Anterior cingulate cortex (tissue), 58 donors: ENCODE measurements at regions not wholly inside any gene's neighbourhood (a gene's known extent, or its start where the extent isn't known, plus 50 kb on each side); places are given as distances from the start of the nearest gene placed in this dataset.
A peak's percentile ranks its signal among the peaks of the same experiment; 100 is the strongest.

Experiments
- DNase-seq, 58 donors: peaks; one replicate each; lab custom pipeline; 2025; lab: John Stamatoyannopoulos, UW

DNA sequence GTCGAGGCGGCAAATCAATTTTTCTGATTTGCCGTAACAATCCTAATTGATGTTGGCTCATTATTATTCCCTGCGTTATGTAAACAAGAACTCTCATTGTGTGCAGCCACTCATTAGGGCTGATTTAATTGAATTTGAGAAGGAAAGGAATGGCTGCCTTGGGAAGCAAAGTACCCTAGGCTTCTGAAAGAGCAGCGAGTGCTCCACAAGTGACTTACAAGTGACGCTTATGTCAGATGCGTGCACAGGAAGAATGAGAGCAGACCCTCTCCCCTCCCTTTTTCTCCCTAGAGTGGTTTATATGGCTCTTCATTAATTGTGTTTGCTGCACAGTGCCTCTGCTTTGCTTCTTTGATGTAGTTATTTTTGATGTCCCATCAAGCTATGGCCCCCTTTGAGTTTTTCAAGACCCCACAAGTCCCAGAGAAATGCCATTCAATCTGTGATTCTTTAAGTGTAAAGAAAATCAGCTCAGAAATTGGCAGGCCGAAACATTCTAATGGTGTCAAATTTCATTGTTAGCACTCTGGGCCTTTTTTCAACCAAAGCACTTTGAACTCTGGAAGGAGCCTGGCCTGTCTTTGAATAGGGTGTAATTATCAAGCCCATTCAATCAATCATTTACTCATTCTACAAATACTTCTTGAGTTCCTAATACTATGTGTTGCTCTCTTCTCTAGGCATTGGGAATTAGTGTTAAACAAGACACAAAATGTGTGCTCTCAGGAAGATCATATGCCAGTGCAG is 86.8 kb upstream of the VAV3 start:
- peak in 3 of 58 donors; percentile 6 to 41 (median 15) for DNase-seq

DNA sequence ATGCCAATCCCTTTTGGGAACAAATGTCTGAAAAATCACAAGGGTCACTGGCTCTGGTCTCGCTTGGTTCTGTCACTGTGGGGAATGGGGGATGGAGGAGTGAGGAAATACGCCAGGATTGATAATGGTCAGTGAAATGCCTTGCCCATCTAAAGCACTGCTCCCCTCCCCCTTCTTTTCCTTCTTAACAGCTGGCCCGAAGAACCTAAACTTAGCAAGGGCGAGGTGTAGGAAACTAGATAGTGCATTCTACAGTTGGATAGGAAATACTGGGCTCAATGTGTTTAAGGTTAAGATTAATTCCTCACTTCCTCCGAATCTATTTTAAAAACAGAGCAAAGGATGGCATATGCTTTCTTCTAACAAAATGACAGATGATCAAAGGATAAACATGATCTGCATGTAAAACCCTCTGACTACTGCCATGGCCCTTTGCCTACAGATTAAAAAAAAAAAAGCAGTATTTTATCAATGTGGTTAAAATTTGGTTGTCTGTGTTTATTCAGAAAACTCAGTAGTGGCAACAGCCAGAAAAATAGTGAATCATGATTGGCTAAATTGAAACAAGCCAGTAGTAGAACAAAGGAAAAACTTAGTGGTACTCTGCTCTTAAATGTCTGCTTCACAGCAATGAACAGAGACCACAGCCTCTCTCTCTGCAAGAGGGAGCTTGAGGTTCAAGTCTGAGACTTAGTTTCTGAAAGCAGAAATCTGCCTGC is 86.1 kb upstream of the VAV3 start:
- DNase-seq: peak in 1 of 58 donors; percentile 3

DNA sequence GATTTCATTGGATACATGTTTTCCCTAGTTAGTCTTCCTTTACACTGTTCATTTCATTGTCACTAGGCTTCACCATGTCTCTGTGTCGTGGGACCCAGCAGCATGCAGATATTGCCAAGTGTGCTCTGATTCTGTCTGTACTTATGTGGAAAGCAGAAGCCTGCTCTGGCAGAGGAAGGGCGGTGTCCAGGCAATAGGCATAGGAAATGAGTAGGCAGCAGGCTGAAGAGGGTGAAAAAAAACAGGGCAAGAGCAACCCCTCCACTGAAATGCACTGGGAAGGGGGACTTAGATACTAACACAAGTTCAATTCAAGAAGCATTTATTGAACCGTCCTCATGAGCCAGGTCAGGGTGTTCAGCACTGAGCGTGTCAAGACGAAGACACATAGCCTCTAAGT is 85.2 kb upstream of the VAV3 start:
- no peak for DNase-seq

DNA sequence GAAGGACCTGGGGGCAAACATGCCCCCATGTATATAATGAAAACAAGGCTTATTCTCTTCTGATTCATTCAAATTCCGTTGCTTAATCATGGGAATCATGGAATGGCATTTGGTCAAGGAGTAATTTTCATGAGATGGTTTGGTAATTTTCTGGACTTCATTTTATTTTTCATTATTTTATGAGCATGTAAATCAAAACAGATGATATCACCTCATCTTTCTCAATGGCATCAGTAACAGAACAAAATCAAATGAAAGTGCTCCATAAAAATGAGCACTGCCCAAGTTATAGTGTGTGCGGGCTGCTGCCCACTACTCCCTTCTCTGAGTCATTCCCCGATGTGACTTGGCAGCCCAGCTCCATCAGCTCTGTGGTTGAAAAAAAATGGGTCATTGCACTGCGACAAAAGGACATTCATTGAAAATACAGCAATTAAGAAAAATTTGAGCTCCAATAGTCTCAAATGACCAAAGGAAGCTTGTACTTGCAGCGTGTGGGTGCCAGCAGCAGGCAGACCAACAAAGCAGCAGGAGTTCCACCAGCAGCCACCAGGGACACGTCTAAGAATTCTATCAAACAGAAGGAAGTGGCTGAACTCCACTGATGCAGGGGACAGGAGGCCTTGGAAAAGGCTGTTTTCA is 84.3 kb upstream of the VAV3 start:
- peak in 49 of 58 donors; percentile 3 to 86 (median 45) for DNase-seq

DNA sequence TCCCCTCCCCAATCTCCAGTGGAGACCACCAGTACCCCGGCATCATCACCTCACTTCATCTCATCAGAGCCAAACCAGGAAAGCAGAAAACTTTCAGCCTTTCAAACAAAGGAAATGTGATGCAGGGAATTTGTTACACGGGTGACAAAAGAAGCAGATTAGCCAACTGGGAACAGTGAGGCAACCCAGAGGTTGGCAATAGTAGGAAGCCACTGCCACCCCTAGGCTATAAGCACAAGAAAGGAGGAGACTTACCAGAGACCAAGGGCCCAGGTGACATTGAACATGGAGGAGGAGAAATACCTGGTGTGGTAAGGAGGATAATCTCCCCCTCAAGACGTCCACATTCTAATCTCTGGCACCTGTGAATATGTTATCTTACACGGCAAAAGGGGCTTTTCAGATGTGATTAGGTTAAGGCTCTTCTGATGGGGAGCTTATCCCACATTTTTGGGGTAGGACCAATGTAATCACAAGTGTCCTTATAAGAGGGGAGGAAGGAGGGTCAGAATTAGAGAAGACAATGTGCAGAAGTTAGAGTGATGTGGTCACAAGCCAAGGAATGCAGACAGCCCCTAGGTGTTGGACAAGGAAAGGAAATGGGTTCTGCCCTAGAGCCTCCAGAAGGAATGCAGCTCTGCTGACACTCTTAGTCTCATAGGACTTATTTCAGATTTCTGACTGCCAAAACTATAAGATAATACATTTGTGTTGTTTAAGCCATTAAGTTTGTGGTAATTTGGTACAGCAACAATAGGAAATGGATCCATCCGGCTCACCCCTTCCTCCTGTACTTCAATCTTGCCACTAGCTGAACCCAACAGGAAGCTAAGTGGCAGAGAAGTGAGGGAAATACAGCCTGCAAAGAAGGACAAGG is 83.6 kb upstream of the VAV3 start:
- DNase-seq: no peak

DNA sequence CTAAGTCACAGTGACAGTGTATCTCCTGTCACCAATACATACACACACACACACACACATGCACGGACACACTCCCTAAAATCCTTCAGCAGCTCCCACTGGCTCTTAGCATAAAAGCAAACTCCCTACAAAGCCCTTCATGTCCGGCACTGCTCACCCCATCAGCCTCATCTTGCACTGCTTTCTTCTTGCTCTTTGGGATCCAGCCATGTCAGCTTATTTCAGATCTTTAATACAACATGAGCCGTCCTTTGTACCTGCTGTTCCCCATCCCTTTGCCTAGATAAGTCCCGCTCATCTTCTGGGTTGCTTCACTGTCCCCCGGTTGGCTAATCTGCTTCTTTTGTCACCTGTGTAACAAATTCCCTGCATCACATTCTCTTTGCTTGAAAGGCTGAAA is 82.1 kb upstream of the VAV3 start:
- DNase-seq: no peak

DNA sequence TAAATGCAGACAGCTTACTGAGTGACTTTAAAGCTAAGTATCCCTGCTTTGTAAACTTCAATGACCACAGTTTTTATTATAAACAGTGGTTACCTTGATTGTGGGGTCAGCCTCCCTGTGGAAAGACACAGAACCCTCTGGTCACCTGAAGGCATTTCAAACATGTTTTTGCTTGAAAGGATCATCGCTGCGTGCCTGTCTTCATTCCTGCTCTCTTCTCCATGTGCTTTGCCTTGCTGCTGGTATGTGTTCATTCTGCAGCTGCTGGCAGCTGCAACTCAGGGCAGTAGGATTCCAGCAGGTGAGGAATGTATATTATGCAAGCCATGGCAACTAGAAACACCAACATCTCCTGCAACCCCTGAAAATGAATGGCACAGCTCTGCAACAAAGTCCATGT is 81.0 kb upstream of the VAV3 start:
- no peak for DNase-seq

DNA sequence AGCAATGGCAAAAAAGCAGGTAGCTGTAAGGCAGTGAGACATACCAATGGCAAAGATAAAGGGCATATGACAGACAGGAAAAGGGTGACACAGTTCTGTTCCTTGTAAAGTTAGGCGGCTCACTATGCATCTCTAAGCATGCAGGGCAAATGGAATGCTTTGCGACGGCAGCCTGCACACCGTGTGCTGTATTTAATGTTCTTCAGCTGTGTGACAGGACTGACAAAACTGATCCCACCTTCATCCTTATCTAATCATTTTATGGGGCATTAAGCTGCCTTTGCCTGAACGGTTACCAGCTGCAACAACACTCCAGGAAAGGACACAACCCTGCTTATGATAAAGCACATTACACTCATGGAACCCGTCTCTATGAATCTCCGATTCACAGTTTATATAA is 80.5 kb upstream of the VAV3 start:
- DNase-seq: no peak

DNA sequence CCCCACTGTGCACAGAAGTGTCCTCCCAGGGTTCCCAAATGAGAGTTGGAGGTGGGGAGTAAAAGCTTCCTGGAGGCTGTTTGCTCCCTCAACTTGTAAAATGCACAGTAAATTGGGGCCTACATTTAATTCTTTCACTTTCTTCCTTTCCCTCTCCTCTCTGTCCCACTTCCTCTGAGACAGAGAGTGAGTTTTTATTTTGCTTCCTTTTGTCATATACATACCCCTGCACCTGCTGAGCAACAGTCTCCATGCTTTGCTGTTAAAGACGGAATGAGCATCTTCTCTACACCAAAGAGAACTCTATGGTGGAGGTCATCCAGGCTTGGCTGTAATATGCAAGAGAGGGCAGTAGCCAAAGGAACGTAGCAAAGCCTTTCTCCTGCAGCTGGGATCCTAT is 79.3 kb upstream of the VAV3 start:
- no peak for DNase-seq

DNA sequence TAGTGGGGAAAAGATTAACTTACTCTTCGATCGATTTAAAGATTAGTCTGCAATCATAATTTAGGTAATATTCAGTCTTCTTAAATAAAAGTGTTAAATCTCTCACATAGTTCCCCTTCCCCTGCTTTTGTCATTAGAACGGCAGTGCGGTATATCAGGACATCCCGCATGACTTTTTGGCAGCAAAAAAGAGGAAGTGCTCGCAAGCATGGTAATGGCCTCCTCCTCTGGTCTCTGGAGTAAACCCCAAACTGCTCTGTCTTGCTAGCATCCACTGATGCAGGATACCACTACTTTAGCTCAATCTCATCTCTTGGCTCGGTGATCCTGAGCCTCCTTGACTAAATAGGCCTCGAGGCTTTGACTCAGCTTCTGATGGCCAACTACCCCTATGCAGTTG is 78.7 kb upstream of the VAV3 start:
- DNase-seq: no peak

DNA sequence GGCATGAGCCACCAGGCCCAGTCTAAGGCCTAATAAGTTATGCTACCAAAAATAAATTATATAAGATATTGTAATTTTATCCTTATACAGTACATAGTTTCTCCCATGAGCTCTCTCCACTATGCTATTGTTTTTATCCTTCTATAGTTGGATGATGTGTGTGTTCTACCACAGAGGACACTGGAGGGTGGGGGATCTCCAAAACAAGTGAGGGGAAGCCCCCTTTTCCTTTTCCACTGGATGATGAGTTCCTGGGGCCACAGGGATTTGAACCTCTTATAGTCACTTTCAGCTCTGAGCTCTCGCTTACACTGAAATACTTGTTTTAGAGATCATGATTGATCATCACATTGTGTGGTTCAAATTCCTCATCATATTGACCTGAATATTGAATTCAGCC is 77.6 kb upstream of the VAV3 start:
- DNase-seq: no peak

DNA sequence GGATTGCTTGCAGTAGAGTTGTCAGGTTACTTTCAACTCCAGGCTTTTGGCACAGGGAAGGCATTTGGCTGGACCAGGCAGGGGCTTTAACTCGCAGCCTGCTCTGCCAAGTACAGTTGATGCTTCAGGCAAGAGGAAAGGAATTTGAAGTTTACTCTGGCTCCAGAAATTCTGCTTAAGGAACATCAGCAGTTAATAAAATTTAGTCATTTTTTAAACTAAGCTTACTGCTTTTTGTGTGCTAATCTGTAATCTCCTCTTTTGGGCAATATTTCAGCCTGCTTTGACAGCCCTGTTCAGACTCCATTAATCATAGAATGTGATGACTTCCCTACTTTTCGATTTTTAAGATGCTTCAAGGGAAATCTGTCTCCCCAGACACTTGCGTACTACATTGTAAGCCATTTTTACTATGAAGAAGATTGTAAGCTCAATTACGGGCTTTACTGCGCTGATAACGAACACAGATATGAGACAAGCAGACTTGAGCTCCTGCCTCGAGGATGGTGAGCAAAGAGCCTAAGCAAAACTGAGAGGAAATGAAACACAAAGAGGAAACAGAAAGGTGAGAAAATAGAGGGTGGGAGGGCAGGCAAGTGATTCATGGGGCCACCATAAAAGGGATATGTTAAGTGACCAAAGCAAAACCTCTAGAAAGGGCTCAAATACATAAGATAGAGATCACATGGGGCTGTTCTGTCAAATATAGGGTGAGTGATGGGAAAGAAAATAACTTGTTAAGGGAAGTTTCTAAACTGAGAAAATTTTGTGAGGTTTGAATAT is 76.6 kb upstream of the VAV3 start:
- DNase-seq: peak in 1 of 58 donors; percentile 6

DNA sequence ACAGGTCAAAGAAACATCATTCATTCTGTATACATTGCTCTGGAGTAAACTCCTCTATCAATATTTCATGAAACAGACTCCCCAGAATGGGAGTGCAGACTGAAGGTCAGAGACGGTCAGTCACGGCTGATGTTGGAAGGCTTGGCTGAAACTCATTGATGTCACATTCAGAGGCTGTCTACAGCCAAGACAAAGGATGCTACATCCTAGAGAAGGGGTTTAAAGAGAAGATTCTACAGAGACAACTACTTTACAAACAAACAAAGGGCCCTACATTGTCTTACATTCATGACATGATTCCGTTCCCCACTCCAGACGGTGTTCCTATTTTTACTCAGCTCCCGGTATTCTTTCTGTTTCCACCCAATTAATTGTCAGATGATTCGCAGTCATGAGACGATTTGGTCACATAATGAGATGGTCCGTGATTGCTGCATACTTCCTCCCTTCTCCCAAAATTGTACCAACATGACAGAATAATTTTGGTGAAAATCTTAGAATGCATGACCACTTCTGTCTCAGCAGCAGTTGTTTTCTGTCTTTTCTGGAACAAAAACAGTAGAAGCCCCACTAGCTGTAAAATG is 73.8 kb upstream of the VAV3 start:
- DNase-seq: no peak

DNA sequence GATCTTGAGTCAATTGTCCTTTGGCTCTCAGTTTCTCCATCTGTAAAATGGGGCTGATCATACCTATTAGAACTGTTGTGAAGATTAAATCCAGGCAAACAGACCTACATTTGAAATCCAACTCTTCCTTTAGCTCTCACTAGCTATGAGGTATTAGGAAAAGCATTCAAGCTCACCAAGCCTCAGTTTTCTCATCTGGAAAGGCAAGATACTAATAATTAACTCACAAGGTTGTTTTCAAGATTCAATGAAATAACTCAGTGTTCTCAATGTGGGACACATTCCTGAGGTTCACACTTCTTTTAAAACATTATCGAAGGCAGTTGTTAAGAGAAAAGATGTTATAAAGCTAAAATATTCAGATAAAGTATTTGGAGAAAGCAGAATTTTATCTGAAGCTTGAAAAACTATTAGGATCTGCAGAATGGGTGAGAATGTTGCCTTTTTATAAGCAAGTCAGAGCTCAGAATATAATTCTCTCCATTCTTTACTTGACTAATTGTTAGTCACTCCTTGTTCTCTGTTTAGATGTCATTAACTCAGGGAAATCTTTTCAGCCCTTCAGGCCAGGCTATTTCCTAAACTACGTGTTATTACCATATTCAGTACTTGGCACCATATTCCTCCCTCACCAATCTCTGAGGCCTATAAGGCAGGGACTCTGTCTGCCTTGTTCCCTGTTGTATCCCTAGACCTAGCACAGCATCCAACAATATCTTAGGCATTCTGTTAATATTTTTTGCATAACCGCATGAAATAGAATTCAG is 72.0 kb upstream of the VAV3 start:
- no peak for DNase-seq

DNA sequence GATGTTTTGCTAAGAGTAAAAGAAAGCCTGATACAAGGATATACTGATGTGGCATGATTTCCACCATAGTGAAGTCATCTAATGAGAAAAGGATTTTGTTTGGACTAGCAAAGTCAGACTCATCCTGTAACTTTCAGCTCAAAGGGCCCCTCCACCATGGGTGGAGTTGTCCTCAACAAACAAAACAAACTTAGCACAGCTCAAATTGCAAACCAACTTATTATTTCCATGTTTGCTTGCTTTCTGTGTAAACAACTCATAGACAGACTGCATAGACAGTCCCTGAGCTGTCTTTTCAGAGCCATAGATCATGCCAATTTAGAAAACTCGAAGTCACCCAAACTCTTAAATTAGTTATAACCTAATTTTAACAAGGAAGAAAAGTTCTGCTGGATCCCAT is 69.4 kb upstream of the VAV3 start:
- no peak for DNase-seq

DNA sequence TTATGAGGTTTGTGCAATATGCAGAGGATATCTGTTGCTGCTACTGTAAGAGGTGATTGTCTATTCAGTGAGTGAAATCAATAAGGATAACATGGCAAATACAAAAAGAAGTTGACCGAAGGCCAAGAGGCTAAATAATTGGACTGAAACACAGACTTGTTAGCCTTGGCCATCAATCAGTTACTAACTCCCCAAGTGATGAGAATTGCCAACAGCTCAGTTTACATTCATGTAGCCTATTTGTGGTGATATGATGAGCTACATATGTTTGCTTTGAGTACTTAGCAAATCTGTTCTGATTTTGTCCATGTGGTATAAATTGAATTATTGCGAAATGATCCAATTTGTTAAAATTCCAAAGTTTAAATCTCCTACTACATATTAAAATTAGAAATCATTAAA is 68.6 kb upstream of the VAV3 start:
- no peak for DNase-seq

DNA sequence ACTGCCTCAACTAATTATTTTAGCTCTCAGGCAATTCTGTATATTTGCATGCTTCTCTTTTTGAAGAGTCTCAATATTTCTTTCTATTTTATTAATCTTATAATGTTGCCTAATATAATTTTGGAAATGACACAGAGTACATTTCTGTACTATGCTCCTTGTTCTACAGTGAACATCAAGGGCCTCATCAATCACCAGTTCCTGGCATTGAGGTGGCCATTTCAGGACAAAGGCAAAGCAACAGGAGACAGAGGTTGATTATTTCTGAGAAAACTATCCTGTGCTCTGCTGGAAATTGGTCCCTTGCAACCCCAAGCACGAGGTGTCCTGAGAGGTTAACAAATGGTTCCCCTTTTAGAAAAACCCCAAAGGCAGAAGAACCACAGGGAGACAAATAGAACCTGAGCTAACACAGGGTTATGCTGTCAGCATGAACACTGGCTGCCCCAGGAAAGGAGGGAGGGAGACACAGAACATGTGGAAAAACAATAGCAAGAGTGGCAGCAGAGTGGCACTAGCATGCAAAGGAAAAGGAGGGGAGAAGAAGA is 63.9 kb upstream of the VAV3 start:
- DNase-seq: no peak

DNA sequence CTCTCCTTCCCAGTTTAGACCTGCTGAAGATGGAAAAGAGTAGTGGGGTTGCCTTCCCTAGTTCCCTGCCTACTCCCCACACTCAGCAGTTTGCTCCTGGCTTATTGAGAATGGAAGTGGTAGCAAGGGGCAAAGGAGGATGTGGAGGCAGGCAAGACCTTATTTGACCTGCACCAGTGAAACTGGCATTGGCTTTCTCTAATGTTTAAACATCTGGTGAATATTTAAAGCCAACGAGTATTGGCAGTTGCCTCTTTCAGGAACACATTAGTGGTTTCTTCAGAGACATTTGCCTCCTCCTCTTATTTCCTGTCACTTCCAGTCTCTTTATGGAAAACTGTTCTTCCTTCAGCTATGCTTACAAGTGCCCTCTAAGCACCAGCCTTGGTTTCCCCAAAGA is 62.4 kb upstream of the VAV3 start:
- DNase-seq: no peak

DNA sequence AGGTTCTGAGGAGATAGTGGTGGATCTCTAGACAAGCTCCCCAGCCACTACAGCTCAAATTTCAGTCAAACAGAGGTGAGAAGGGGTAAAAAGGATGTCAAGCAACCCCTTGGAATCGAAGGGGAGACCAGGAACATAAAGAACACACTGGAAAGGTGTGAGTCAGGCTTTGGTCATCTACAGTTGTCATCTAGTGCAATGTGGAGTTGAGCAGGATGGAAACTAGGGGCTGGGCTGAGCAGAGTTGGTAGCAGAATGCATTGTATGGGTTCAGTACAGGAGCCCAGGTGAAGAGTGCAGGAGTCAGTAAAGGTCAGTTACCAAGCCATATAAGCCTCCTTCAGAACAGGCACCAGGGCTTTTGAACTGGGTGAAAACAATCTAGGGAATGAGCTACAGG is 52.7 kb upstream of the VAV3 start:
- DNase-seq: no peak
